PC-3 (cell line): ENCODE measurements at regions not wholly inside any gene's neighbourhood (a gene's known extent, or its start where the extent isn't known, plus 50 kb on each side); places are given as distances from the start of the nearest gene placed in this dataset.
A peak's percentile ranks its signal among the peaks of the same experiment; 100 is the strongest.

ENCODE experiments used
- ATAC-seq: fragments of 200-7000 bp; cut with Tn5 transposase; 2 replicates; pipeline ENCODE4 v1.9.1; 2020; ENCODE audit warnings: mild to moderate bottlenecking, moderate library complexity
- BruUV-seq: library from RNA; stranded (reverse); fragments of 400-500 nt; replicated peaks from 2 replicates; lab custom pipeline; 2021; lab: Mats Ljungman, UMichigan
- CTCF ChIA-PET: fragments of 300-600 bp; sonication (Branson Sonifier 250); formaldehyde crosslinking; loops from one replicate; lab custom pipeline; 2022; ENCODE audit warnings: antibody characterized with exemption; lab: Charles Lee
- POLR2A ChIA-PET: fragments of 300-600 bp; sonication (Branson Sonifier 250); formaldehyde crosslinking; loops from one replicate; lab custom pipeline; 2022; ENCODE audit warnings: antibody characterized with exemption; ENCODE audit not compliant: unreplicated experiment; lab: Charles Lee
- DNase-seq: peaks from one replicate; pipeline ENCODE4 v3.0.0-alpha.2; 2015
- H2AFZ ChIP-seq: fragments of 300-600 bp; sonication (generic); 2 replicates; pipeline ENCODE4 v1.6.0; 2016; ENCODE audit warnings: antibody characterized with exemption, low read length
- H3F3A ChIP-seq: fragments of 300-600 bp; sonication (generic); one replicate; pipeline ENCODE4 v1.6.0; 2017; ENCODE audit warnings: antibody characterized with exemption, low read length, control low read depth, mild to moderate bottlenecking; ENCODE audit not compliant: unreplicated experiment
- H3K27ac ChIP-seq: fragments of 300-600 bp; sonication (generic); 2 replicates; pipeline ENCODE4 v1.5.1; 2016; ENCODE audit warnings: mild to moderate bottlenecking, low read length
- H3K27me3 ChIP-seq: fragments of 300-600 bp; sonication (generic); 2 replicates; pipeline ENCODE4 v1.6.1; 2016; ENCODE audit warnings: low read length, mixed read lengths
- H3K36me3 ChIP-seq: fragments of 300-600 bp; sonication (generic); 2 replicates; pipeline ENCODE4 v1.6.1; 2016; ENCODE audit warnings: low read depth, mixed run types, low read length, mixed read lengths
- H3K4me1 ChIP-seq: fragments of 300-600 bp; sonication (generic); 2 replicates; pipeline ENCODE4 v1.5.1; 2016; ENCODE audit warnings: low read length; ENCODE audit not compliant: insufficient read depth
- H3K4me2 ChIP-seq: fragments of 300-600 bp; sonication (generic); 2 replicates; pipeline ENCODE4 v1.6.0; 2016; ENCODE audit warnings: low read length
- H3K4me3 ChIP-seq: fragments of 300-600 bp; sonication (generic); 2 replicates; pipeline ENCODE4 v1.5.1; 2016; ENCODE audit warnings: mild to moderate bottlenecking, low read length, mixed read lengths
- H3K79me2 ChIP-seq: fragments of 300-600 bp; sonication (generic); 2 replicates; pipeline ENCODE4 v1.6.1; 2017; ENCODE audit warnings: low read length, mixed read lengths
- H3K9ac ChIP-seq: fragments of 300-600 bp; sonication (generic); 2 replicates; pipeline ENCODE4 v1.6.0; 2016; ENCODE audit warnings: mild to moderate bottlenecking, low read length
- H3K9me2 ChIP-seq: fragments of 300-600 bp; sonication (generic); replicated peaks from 2 replicates; pipeline ENCODE4 v1.6.1; 2016; ENCODE audit warnings: mixed run types, low read length, mixed read lengths
- H3K9me3 ChIP-seq: fragments of 300-600 bp; sonication (generic); 2 replicates; pipeline ENCODE4 v1.6.1; 2016; ENCODE audit warnings: low read length, mixed read lengths
- H4K20me1 ChIP-seq: fragments of 300-600 bp; sonication (generic); 2 replicates; pipeline ENCODE4 v1.6.1; 2016; ENCODE audit warnings: low read length, mixed read lengths
- CTCF ChIP-seq: fragments of 300-600 bp; sonication (generic); conservative IDR thresholded peaks from 2 replicates; pipeline ENCODE4 v1.5.1; 2017; ENCODE audit warnings: antibody characterized with exemption, low read depth, mild to moderate bottlenecking, low read length
- EZH2 ChIP-seq: fragments of 300-600 bp; sonication (generic); IDR thresholded peaks from one replicate; pipeline ENCODE4 v1.6.1; 2017; ENCODE audit warnings: antibody characterized with exemption, mild to moderate bottlenecking, low read length; ENCODE audit not compliant: unreplicated experiment
- EZH2phosphoT487 ChIP-seq: fragments of 300-600 bp; sonication (generic); IDR thresholded peaks from 2 replicates; pipeline ENCODE4 v1.6.1; 2018; ENCODE audit warnings: mild to moderate bottlenecking, antibody characterized with exemption, low read length, borderline replicate concordance
- intact Hi-C: fragments of 100-400 bp; cut with micrococcal nuclease; formaldehyde crosslinking; loops from 2 replicates; pipeline ENCODE4 v1.9.0; 2023

GRCh38 chr12:31201382-31201781, 124.6 kb downstream of the SINHCAF start:
- Histone ChIP-seq H3K79me2 (no peaks in the 10 kb centered on the region), H3K9ac (no peak overlapping the region), H3K27me3 (no peaks in the 10 kb centered on the region), H3K27ac (no peak overlapping the region), H3F3A (no peaks in the 10 kb centered on the region), H3K9me2 (no peaks in the 10 kb centered on the region), H3K9me3 (no peaks in the 10 kb centered on the region), H3K4me2 (no peak overlapping the region), H4K20me1 (no peaks in the 10 kb centered on the region), H3K4me3 (no peak overlapping the region), H3K4me1 (peaks cover 38% of the 10 kb centered on the region), H2AFZ (no peak overlapping the region), H3K36me3 (no peaks in the 10 kb centered on the region)
- DNase-seq: no peak
- ChIA-PET POLR2A (no interaction called here), CTCF (no interaction called here)
- no peak for TF ChIP-seq EZH2phosphoT487
- no peak for TF ChIP-seq CTCF
- TF ChIP-seq EZH2: no peak
- BruUV-seq: no TSS peak
- ATAC-seq: no peak
- intact Hi-C loops: no loop called here

GRCh38 chr12:31203261-31203660, 122.7 kb downstream of the SINHCAF start:
- ATAC-seq: peak; percentile 64
- no peak for TF ChIP-seq EZH2
- no peak for TF ChIP-seq EZH2phosphoT487
- TF ChIP-seq CTCF: no peak
- BruUV-seq: no TSS peak
- intact Hi-C loops: no loop called here
- Histone ChIP-seq H3K9ac (peak overlapping the region; percentile 42), H3K4me1 (peaks cover 55% of the 10 kb centered on the region), H3K27me3 (no peaks in the 10 kb centered on the region), H3K4me2 (peak overlapping the region; percentile 34), H4K20me1 (no peaks in the 10 kb centered on the region), H3K27ac (peak overlapping the region; percentile 76), H3K9me3 (no peaks in the 10 kb centered on the region), H3K79me2 (no peaks in the 10 kb centered on the region), H3F3A (no peaks in the 10 kb centered on the region), H2AFZ (no peak overlapping the region; the same call in 1 of the 2 replicates), H3K9me2 (no peaks in the 10 kb centered on the region), H3K36me3 (no peaks in the 10 kb centered on the region), H3K4me3 (no peak overlapping the region)
- DNase-seq: peak; percentile 75
- CTCF ChIA-PET: no interaction called here
- POLR2A ChIA-PET: no interaction called here

- no peak overlapping the region for H2AFZ ChIP-seq
- no peaks in the 10 kb centered on the region for H3K36me3 ChIP-seq
- peak overlapping the region; percentile 68 for H3K27ac ChIP-seq
- TF ChIP-seq CTCF (no peak), EZH2 (no peak), EZH2phosphoT487 (no peak)
- H3K9ac ChIP-seq: peak overlapping the region; percentile 40
- no peaks in the 10 kb centered on the region for H3K27me3 ChIP-seq
- no TSS peak for BruUV-seq
- H3K9me2 ChIP-seq: no peaks in the 10 kb centered on the region
- H3K4me1 ChIP-seq: peaks cover 64% of the 10 kb centered on the region
- H3F3A ChIP-seq: no peaks in the 10 kb centered on the region
- H3K4me2 ChIP-seq: peak overlapping the region; percentile 26; the same call in 1 of the 2 replicates
- H3K79me2 ChIP-seq: no peaks in the 10 kb centered on the region
- H3K4me3 ChIP-seq: no peak overlapping the region
- H3K9me3 ChIP-seq: no peaks in the 10 kb centered on the region
- intact Hi-C loops: no loop called here
- no peaks in the 10 kb centered on the region for H4K20me1 ChIP-seq
- CTCF ChIA-PET: no interaction called here
- POLR2A ChIA-PET: no interaction called here
- no peak for ATAC-seq
- peak; percentile 40 for DNase-seq
These were observed 120.9 kb downstream of the SINHCAF start for GRCh38 chr12:31205054-31205453.
